ENCODE measurements at regions not wholly inside any gene's neighbourhood (a gene's known extent, or its start where the extent isn't known, plus 50 kb on each side); places are given as distances from the start of the nearest gene placed in this dataset.

DNA sequence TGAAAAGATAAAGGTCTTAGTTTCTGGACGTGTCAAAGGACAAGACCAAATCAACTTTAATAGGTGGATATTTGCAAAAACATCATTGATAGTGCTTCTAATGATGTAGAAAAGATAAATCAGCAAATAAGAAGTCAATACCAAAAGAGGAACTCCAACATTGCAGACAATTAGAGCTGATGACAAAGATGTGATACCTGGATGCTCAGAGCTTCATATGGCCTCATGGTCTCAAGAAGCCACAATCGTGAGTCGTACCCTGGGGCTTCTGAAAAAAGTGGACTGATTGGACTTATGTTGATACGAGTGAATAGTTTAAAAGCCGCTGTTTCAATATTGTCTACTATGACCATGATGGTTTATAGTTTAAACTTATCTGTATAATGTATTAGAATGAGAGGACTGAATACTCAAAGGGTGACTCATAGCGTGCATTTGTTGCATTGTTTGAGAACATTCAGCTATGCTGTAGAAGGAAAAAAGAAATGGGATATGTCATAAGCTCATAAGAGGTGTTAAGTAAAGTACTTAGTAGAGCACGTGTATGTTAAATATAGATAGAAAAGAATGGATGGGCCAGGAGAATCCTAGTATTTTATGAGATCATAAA is 54.6 kb upstream of the RIPOR2 start (continued):
- TF ChIP-seq KDM4A (IDR thresholded peaks at IDR 0.05; ENCODE audit: low read depth, low read length, severe bottlenecking) (no peak), NRF1 (IDR thresholded peaks at IDR 0.05; ENCODE audit: low read depth, low read length) (no peak), SIRT6 (IDR thresholded peaks at IDR 0.05; ENCODE audit: low read length) (no peak), GABPA (IDR thresholded peaks at IDR 0.05; ENCODE audit: borderline replicate concordance, insufficient read depth, low read length) (no peak)

Data from H1 (cell line).